K562 (cell line): ENCODE measurements at regions not wholly inside any gene's neighbourhood (a gene's known extent, or its start where the extent isn't known, plus 50 kb on each side); places are given as distances from the start of the nearest gene placed in this dataset.

Experiments used
- CEBPB ChIP-seq: fragments of 450-650 bp; IDR thresholded peaks from 2 replicates; pipeline ENCODE4 v1.6.1; 2016; ENCODE audit warnings: missing genetic modification characterization, missing compliant biosample characterization
- CREM ChIP-seq: IDR thresholded peaks from 2 replicates; pipeline ENCODE4 v1.6.1; 2014; ENCODE audit warnings: antibody characterized with exemption, low read depth
- HMGXB4 ChIP-seq: sonication (generic); formaldehyde crosslinking; IDR thresholded peaks from 2 replicates; pipeline ENCODE4 v1.8.1; 2023; ENCODE audit warnings: mild to moderate bottlenecking, missing genetic modification reagents
- ILK ChIP-seq: fragments of 450-650 bp; IDR thresholded peaks from 2 replicates; pipeline ENCODE4 v1.6.1; 2016; ENCODE audit warnings: missing genetic modification characterization, low read depth, mild to moderate bottlenecking, missing compliant biosample characterization, moderate library complexity, borderline replicate concordance
- KLF6 ChIP-seq: fragments of 250-450 bp; sonication (Bioruptor Pico); IDR thresholded peaks from 2 replicates; pipeline ENCODE4 v1.4.0; 2020; ENCODE audit warnings: mild to moderate bottlenecking, moderate library complexity, borderline replicate concordance
- RHOXF2B ChIP-seq: fragments of 250-450 bp; sonication (Bioruptor Pico); conservative IDR thresholded peaks from 2 replicates; pipeline ENCODE4 v1.5.1; 2021
- SOX6 ChIP-seq: fragments of 450-650 bp; IDR thresholded peaks from 2 replicates; pipeline ENCODE4 v1.6.1; 2014; ENCODE audit warnings: mild to moderate bottlenecking
- TARDBP ChIP-seq: fragments of 450-650 bp; IDR thresholded peaks from 2 replicates; pipeline ENCODE4 v1.6.1; 2016
- TFAM ChIP-seq: fragments of 250-450 bp; sonication (Bioruptor Pico); conservative IDR thresholded peaks from 2 replicates; pipeline ENCODE4 v1.5.0; 2021; ENCODE audit warnings: mild to moderate bottlenecking, moderate library complexity
- ZC3H4 ChIP-seq: sonication (generic); formaldehyde crosslinking; IDR thresholded peaks from 2 replicates; pipeline ENCODE4 v1.9.0; 2021; ENCODE audit warnings: missing genetic modification reagents, borderline replicate concordance
- ZNF224 ChIP-seq: sonication (generic); formaldehyde crosslinking; IDR thresholded peaks from 2 replicates; pipeline ENCODE4 v1.8.0; 2022; ENCODE audit warnings: mild to moderate bottlenecking, missing genetic modification reagents
- ZNF280A ChIP-seq: fragments of 450-650 bp; IDR thresholded peaks from 2 replicates; pipeline ENCODE4 v1.6.1; 2018; ENCODE audit warnings: mild to moderate bottlenecking, low read depth; ENCODE audit not compliant: partially characterized antibody
- ZNF3 ChIP-seq: fragments of 250-450 bp; sonication (Bioruptor Pico); IDR thresholded peaks from 2 replicates; pipeline ENCODE4 v1.5.0; 2021; ENCODE audit warnings: mild to moderate bottlenecking, moderate library complexity
- TF ChIP-seq, protein P1 (sequence below): fragments of 250-450 bp; sonication (Bioruptor Pico); IDR thresholded peaks from 2 replicates; pipeline ENCODE4 v1.5.1; 2021; ENCODE audit warnings: mild to moderate bottlenecking
- TF ChIP-seq, protein P2 (sequence below), 2 experiments: fragments of 450-650 bp; IDR thresholded peaks; 2 replicates each; pipeline ENCODE4 v1.6.1; 2018; ENCODE audit warnings: mild to moderate bottlenecking in 2 of 2, low read depth in 1 of 2; ENCODE audit not compliant: partially characterized antibody in 2 of 2

DNA sequence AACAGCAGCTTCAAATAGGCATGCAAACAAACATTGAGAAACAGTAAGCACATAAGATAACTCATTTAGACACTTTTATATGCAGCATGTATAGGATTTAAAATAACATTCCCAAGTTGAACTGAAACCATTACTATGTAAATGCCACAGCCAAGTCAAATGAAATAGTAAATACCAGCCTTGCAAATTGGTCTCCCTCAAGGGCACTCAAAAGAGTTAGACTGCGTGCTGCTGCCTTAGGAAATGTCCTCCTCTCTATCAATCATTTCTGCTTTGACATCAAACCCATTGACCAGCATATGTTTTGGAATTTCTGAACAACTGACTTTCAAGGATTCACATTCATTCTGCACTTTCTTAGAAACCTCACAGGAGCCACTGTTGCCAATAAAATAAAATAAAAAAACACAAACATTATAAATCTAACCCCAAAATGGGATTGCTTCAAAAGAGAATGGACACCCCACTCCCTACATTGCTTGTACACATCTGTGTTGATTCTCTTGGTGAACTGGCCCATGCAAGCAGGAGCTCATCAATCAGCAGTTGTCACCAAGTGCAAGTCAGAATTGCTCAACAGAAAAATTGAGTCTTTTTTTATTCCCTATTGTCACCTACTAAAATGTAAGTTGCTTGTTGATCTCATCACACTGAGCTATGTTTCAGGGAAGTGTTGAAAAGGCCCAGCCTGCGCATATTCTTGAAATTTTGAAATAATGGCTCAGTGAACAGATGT, 256.2 kb downstream of the DAD1 start (continued):
- TF ChIP-seq HMGXB4 (CRISPR knock-in tag) = no peak
- TF ChIP-seq KLF6 (CRISPR knock-in tag) = no peak
- TF ChIP-seq, protein P1, sequence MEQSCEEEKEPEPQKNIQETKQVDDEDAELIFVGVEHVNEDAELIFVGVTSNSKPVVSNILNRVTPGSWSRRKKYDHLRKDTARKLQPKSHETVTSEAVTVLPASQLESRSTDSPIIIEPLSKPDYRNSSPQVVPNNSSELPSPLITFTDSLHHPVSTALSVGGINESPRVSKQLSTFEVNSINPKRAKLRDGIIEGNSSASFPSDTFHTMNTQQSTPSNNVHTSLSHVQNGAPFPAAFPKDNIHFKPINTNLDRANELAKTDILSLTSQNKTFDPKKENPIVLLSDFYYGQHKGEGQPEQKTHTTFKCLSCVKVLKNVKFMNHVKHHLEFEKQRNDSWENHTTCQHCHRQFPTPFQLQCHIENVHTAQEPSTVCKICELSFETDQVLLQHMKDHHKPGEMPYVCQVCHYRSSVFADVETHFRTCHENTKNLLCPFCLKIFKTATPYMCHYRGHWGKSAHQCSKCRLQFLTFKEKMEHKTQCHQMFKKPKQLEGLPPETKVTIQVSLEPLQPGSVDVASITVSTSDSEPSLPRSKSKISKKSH (CRISPR knock-in tag) = no peak
- TF ChIP-seq, protein P2, sequence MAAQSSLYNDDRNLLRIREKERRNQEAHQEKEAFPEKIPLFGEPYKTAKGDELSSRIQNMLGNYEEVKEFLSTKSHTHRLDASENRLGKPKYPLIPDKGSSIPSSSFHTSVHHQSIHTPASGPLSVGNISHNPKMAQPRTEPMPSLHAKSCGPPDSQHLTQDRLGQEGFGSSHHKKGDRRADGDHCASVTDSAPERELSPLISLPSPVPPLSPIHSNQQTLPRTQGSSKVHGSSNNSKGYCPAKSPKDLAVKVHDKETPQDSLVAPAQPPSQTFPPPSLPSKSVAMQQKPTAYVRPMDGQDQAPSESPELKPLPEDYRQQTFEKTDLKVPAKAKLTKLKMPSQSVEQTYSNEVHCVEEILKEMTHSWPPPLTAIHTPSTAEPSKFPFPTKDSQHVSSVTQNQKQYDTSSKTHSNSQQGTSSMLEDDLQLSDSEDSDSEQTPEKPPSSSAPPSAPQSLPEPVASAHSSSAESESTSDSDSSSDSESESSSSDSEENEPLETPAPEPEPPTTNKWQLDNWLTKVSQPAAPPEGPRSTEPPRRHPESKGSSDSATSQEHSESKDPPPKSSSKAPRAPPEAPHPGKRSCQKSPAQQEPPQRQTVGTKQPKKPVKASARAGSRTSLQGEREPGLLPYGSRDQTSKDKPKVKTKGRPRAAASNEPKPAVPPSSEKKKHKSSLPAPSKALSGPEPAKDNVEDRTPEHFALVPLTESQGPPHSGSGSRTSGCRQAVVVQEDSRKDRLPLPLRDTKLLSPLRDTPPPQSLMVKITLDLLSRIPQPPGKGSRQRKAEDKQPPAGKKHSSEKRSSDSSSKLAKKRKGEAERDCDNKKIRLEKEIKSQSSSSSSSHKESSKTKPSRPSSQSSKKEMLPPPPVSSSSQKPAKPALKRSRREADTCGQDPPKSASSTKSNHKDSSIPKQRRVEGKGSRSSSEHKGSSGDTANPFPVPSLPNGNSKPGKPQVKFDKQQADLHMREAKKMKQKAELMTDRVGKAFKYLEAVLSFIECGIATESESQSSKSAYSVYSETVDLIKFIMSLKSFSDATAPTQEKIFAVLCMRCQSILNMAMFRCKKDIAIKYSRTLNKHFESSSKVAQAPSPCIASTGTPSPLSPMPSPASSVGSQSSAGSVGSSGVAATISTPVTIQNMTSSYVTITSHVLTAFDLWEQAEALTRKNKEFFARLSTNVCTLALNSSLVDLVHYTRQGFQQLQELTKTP (IDR thresholded peaks at IDR 0.05; ENCODE audit: low read depth in 1 of 2, partially characterized antibody in 2 of 2) = no peak
- no peak for TF ChIP-seq ZNF224 (CRISPR knock-in tag)
- no peak for TF ChIP-seq ZNF280A
- TF ChIP-seq CREM = no peak
- TF ChIP-seq TFAM (CRISPR knock-in tag) = no peak
- TF ChIP-seq RHOXF2B (CRISPR knock-in tag) = no peak
- no peak for TF ChIP-seq ZC3H4
- TF ChIP-seq SOX6 = 0 out of 2 replicates have a peak, but pooled peaks have one; percentile 26
- no peak for TF ChIP-seq ILK (tag)
- TF ChIP-seq TARDBP = no peak
- no peak for TF ChIP-seq ZNF3 (CRISPR knock-in tag)
- peak; percentile 77 for TF ChIP-seq CEBPB (tag)
